ENCODE measurements at regions not wholly inside any gene's neighbourhood (a gene's known extent, or its start where the extent isn't known, plus 50 kb on each side); places are given as distances from the start of the nearest gene placed in this dataset.

GRCh38 chr2:15882761-15883497, 57.4 kb upstream of the MYCN start:
- Histone ChIP-seq H3K36me3 (ENCODE audit: control insufficient read depth in 2 of 2, insufficient read depth in 1 of 2, low read length in 2 of 2) (no peaks in the 10 kb centered on the region), H3K9me3 (ENCODE audit: control insufficient read depth, insufficient read depth, low read depth, low read length) (no peaks in the 10 kb centered on the region), H3K4me3 (ENCODE audit: low read depth, low read length) (no peak overlapping the region), H3K27ac (ENCODE audit: extremely low read depth, low read depth, low read length) (no peak overlapping the region), H3K4me1 (ENCODE audit: control insufficient read depth, insufficient read depth, low read length) (no peaks in the 10 kb centered on the region)
- TF ChIP-seq SALL2 (tag by site-specific recombination; IDR thresholded peaks at IDR 0.05; ENCODE audit: borderline replicate concordance) (no peak), ZNF549 (tag by site-specific recombination; IDR thresholded peaks at IDR 0.05) (no peak), ZNF600 (tag by site-specific recombination; IDR thresholded peaks at IDR 0.05) (no peak)
- ChIA-PET CTCF (interaction anchor here (0.6 to 0.8 kb wide), 4 partner anchors 20 to 94 kb away, joined by 3 to 5 read pairs (median 3); no protein-coding TSS in a partner anchor), POLR2A (no interaction called here)

GRCh38 chr2:15883684-15884083, 56.7 kb upstream of the MYCN start:
- Histone ChIP-seq H3K4me3 (ENCODE audit: low read depth, low read length) (no peak overlapping the region), H3K9me3 (ENCODE audit: control insufficient read depth, insufficient read depth, low read depth, low read length) (no peaks in the 10 kb centered on the region), H3K4me1 (ENCODE audit: control insufficient read depth, insufficient read depth, low read length) (no peaks in the 10 kb centered on the region), H3K27ac (ENCODE audit: extremely low read depth, low read depth, low read length) (no peak overlapping the region), H3K36me3 (ENCODE audit: control insufficient read depth in 2 of 2, insufficient read depth in 1 of 2, low read length in 2 of 2) (no peaks in the 10 kb centered on the region)
- ChIA-PET POLR2A (no interaction called here), CTCF (interaction anchor here (0.6 to 1.5 kb wide), 4 partner anchors 13 to 94 kb away, joined by 3 to 5 read pairs (median 3); no protein-coding TSS in a partner anchor)
- TF ChIP-seq ZBTB1 (tag by site-specific recombination; IDR thresholded peaks at IDR 0.05) (no peak), ZNF629 (tag by site-specific recombination; IDR thresholded peaks at IDR 0.05) (no peak), ZNF670 (tag by site-specific recombination; IDR thresholded peaks at IDR 0.05; ENCODE audit: low read depth) (no peak), ZNF549 (tag by site-specific recombination; IDR thresholded peaks at IDR 0.05) (no peak), ZNF692 (tag by site-specific recombination; IDR thresholded peaks at IDR 0.05) (no peak), ZNF791 (tag by site-specific recombination; IDR thresholded peaks at IDR 0.05) (no peak), ZNF624 (tag by site-specific recombination; IDR thresholded peaks at IDR 0.05) (no peak), ZNF174 (tag by site-specific recombination; IDR thresholded peaks at IDR 0.05) (no peak), ZNF202 (tag by site-specific recombination; IDR thresholded peaks at IDR 0.05; ENCODE audit: borderline replicate concordance) (no peak), BCL11B (tag by site-specific recombination; IDR thresholded peaks at IDR 0.05; ENCODE audit: low read depth) (no peak), ZBTB49 (tag by site-specific recombination; IDR thresholded peaks at IDR 0.05; ENCODE audit: low read depth) (no peak)

- Histone ChIP-seq H3K4me3 (ENCODE audit: low read depth, low read length) (no peak overlapping the region), H3K9me3 (ENCODE audit: control insufficient read depth, insufficient read depth, low read depth, low read length) (no peaks in the 10 kb centered on the region), H3K4me1 (ENCODE audit: control insufficient read depth, insufficient read depth, low read length) (no peaks in the 10 kb centered on the region), H3K36me3 (ENCODE audit: control insufficient read depth in 2 of 2, insufficient read depth in 1 of 2, low read length in 2 of 2) (no peaks in the 10 kb centered on the region), H3K27ac (ENCODE audit: extremely low read depth, low read depth, low read length) (no peak overlapping the region)
- ChIA-PET CTCF (interaction anchor here (0.6 to 1.5 kb wide), 3 partner anchors 12 to 267 kb away, joined by 3 to 5 read pairs (median 3); no protein-coding TSS in a partner anchor), POLR2A (interaction anchor here (0.5 kb wide), 1 partner anchor 122 kb away, joined by 4 read pairs; no protein-coding TSS in a partner anchor)
- no peak for TF ChIP-seq GLI4 (tag by site-specific recombination; IDR thresholded peaks at IDR 0.05)
- TF ChIP-seq ZNF610 (tag by site-specific recombination; IDR thresholded peaks at IDR 0.05; ENCODE audit: borderline replicate concordance): no peak
- TF ChIP-seq ZNF302 (tag by site-specific recombination; IDR thresholded peaks at IDR 0.05; ENCODE audit: low read depth): no peak
- no peak for TF ChIP-seq ZSCAN4 (tag by site-specific recombination; IDR thresholded peaks at IDR 0.05)
- TF ChIP-seq PRDM6 (tag by site-specific recombination; IDR thresholded peaks at IDR 0.05): no peak
- no peak for TF ChIP-seq ZNF529 (tag by site-specific recombination; IDR thresholded peaks at IDR 0.05; ENCODE audit: insufficient replicate concordance)
- no peak for TF ChIP-seq ZNF473 (tag by site-specific recombination; IDR thresholded peaks at IDR 0.05)
- TF ChIP-seq, protein P1, sequence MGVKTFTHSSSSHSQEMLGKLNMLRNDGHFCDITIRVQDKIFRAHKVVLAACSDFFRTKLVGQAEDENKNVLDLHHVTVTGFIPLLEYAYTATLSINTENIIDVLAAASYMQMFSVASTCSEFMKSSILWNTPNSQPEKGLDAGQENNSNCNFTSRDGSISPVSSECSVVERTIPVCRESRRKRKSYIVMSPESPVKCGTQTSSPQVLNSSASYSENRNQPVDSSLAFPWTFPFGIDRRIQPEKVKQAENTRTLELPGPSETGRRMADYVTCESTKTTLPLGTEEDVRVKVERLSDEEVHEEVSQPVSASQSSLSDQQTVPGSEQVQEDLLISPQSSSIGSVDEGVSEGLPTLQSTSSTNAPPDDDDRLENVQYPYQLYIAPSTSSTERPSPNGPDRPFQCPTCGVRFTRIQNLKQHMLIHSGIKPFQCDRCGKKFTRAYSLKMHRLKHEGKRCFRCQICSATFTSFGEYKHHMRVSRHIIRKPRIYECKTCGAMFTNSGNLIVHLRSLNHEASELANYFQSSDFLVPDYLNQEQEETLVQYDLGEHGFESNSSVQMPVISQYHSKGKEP (tag by site-specific recombination; IDR thresholded peaks at IDR 0.05): no peak
- no peak for TF ChIP-seq ZNF664 (tag by site-specific recombination; IDR thresholded peaks at IDR 0.05)
- TF ChIP-seq ZNF341 (tag by site-specific recombination; IDR thresholded peaks at IDR 0.05; ENCODE audit: low read depth): no peak
Measured at GRCh38 chr2:15884790-15885189, 55.6 kb upstream of the MYCN start.
